D341Med (cell line): ENCODE measurements at regions not wholly inside any gene's neighbourhood (a gene's known extent, or its start where the extent isn't known, plus 50 kb on each side); places are given as distances from the start of the nearest gene placed in this dataset.
"Not testable (repeated sequence)": the region's sequence is repeated elsewhere in the genome, so short reads cannot be mapped to it uniquely, and the experiment has no call there.

Experiments used
- DNase-seq: peaks from one replicate; pipeline ENCODE4 v3.0.0; 2012; ENCODE audit warnings: low spot score

DNA sequence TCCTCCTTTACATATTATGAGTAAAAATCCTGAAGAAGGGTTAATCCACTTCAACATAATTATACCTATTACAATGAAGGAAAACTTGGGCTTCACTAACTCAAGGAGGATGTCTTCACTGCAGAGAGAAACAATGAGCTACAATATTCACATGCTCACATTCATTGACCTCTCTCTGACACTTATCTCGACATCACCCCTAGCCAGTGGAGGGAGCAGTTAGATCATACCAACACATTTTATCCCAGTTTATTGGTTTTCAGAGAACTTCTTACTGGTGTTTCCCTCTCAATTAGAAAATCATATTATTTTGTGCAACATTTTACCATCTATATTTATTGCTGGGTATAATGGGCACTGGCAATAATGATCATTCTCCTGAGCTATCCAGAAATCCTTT, 646.5 kb downstream of the TENT5A start:
- no peak for DNase-seq

DNA sequence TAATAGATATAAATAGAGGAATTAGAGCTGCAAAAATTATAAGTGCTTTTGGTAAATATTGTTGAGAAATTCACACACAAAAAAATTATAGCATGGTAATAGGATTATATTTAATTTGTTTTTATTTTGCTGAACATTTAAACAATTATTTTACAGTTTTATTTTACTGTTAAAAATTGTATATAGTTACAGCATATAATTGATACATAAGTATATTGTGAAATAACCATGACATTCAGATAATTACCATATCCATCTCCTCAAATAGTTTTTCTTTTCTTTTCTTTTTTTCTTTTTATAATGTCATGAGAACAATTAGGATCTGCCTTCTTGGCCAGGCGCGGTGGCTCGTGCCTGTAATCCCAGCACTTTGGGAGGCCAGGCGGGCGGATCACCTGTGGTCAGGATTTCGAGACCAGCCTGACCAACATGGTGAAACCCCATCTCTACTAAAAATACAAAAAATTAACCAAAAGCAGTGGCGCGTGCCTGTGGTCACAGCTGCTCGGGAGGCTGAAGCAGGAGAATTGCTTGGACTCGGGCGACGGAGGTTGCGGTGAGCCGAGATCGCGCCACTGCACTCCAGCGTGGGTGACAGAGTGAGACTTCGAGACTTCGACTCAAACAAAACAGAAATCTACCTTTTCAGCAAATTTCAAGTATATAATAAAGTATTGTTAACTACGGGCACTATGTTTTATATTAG, 654.2 kb downstream of the TENT5A start:
- no peak for DNase-seq

DNA sequence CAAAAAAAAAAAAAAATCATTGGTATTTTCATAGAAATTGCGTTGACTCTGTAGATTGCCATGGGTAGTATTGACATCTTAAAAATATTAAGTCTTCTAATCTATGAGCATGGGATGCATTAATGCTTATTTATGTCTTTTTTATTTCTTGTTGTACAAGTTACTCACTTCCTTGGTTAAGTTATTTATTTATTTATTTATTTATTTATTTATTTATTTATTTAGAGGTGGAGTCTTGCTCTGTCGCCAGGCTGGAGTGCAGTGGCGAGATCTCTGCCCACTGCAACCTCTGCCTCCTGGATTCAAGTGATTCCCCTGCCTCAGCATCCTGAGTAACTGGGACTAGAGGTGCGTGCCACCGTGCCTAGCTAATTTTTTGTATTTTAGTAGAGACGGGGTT, 656.0 kb downstream of the TENT5A start:
- DNase-seq: not testable (repeated sequence)

DNA sequence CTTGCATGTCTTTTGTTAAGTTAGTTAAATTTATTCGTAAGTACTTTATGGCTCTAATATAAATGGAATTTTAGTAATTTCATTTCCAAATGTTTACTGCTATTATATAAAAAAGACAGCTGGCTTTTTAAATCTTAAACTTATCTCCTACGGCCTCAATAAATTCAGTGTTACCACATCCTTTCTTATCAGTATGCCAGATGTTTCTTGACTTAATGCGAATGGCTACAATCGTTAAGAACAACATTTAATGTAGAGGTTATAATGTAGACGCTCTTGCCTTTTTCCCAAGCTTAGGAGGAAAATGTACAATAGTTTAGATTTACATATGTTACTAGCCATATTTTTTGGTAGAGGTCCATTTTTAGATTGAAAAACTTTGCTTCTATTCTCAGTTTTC, 659.4 kb downstream of the TENT5A start:
- no peak for DNase-seq

DNA sequence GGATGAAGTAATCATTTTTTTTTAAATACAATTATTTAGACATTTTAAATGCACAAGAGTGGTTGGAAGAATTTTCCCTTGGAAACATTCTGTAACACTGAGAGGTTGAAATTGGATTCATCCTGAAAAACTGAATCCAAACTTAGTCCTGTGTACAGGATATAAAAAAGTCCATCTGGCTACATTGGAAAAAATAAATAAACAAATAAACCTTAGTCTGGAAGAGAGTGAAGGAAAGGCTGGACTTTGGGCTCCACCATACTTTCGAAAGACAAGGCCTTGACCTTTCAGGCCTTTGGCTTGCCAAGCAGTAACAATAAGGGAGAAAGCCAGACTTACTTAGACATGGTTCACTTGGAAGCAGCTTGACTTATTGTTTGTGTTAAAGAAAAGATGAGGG, 664.3 kb downstream of the TENT5A start:
- no peak for DNase-seq

DNA sequence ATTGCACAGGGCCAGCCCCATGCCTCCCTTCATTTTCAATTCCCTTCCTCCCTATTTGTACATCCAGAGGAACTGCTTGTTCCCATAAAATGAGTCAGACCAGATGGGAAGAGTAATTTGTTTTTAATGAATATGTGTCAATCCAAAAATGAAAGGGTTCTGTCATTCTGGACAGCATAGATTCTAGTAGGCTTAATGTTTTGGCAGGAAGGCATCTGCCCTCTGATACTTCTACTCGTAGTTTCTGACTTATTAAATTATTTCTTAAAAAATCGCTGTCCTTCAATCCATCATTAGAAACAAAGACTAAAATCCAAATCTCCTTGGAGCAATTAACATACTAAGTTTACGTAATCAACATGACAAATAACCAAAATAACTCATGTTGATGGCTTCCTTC, 665.5 kb downstream of the TENT5A start:
- no peak for DNase-seq

DNA sequence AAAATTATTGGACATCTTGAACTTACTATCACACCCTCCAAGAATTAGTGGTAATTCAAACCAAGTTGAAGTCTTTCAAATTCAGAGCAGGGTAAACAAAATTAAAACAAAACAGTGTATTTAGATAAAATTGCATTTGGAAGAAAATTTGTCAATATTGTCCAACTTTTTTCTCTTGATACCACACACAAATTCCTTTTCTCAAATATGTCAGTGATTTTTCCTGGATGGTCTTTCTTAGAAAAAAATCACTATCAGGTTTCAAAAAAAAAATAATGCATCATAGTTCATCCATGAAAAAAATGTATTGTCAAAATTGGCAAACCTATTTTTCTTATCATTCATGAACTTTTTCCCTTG, 667.1 kb downstream of the TENT5A start:
- no peak for DNase-seq

DNA sequence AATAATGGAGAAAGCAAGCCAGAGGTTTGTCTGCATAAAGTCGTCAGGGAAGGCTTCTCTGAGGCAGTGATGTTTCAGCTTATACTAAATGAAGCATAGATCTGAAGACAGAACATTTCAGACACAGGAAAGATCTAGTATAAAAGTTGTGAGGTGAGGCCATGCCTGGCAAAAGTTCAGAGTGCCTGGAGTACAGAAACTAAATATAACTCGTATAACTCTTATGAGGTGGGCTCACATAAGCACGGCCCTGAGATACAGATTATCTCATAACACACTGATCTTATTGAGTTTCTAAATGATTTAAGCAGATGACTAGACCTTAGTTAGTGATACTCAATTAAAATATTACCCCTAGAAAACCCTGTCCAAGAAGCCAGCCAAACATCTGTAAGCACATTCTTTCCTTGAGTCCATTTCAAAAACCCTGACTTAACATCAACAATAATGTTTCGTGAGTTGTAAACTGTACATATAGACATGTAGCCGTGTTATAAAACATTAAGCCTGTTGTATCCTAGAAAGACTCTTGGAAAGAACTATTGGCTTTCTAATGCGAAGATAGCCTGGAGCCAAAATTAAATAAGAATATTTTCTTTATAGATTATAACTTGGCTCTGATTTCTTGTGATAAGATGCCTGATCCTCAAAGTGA, 667.6 kb downstream of the TENT5A start:
- DNase-seq: no peak

DNA sequence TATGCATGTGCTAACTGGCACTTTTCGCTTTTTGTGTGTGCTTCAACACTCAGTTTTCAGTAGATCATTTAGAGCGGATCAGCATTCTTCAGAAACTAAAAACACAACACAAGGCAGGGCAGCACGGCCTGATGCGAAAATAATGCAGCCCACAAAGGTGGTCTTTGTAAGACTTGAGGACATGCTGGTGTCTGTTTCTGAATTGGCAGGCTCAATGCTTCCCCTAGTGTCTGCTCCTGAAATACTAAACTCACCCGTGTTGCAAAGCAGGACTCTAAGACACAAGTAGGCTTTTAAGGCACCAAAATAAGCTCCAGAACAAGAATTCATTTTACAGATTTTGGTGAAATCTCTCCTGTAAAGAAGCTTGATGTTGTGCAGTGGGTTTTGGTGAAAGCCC, 676.5 kb downstream of the TENT5A start:
- DNase-seq: peak; percentile 44

DNA sequence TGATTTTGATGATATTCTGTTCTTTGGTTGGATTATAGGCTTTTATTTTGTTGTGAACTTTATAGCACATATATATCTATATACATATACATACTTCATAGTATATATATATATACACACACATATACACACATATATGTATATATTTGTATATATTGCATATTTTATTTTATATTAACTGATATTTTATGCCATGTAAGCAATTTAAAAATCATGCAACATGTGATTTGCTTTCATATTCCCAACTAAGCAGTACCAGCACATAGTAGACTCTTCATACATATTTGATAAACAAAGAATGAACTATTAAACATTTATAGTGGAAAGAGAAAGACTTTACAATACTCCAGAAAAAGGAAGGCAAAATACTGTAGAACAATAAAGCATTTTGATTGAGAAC, 679.2 kb downstream of the TENT5A start:
- no peak for DNase-seq

DNA sequence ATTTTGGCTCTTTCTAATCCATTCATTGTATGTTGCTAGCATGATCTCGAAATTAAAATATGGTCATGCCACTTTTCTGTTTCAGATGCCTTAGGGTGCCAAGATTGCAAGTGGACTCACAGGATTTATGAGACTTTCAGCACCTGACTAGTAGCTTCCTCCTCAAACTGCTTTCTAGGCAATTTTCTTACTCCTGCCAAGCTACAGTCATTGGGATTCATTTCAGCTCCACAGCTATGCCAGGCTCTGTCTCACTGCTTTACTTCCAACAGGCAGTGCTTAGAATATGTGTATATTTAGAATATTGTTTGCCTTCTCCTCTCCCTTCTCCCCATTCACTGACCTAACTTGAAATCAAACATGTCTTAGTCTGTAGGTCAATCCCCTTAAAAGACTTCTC, 681.4 kb downstream of the TENT5A start:
- no peak for DNase-seq

DNA sequence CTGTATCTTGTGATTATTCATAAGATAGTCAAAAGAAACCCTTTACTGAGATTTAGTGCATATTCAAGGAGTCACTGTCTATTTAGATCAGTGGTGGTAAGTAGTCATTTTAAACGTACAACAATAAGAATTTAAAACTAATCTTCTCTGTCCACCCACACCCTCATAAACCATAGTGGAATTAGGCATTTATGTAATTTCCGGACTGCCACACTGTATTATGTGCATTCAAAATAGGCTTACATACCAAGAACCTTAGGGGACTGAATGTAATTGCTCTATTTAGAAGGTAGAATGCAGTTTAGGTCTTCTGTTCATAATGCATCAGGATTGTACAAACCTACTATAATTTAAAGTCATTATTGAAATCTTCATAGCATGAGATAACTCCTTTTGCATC, 685.4 kb downstream of the TENT5A start:
- DNase-seq: no peak

DNA sequence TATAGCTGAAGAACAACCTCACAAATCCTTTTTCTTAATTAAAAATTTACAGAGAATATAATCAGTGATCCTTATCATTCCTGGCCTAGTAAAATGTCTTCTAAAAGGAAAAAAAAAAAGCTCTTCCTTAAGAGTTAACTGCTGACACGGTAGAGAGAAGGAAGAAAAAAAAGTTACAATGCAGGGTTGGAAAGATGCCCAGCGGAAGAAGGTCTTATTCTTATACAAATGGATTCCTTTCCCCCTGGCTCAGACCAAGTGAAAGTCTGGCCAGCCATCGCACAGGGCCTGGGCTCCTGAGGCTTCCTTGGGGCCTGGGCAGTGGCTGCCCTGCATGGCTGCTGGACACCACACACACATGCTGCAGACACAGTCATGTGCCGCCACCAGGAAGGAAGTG, 688.6 kb downstream of the TENT5A start:
- DNase-seq: no peak

DNA sequence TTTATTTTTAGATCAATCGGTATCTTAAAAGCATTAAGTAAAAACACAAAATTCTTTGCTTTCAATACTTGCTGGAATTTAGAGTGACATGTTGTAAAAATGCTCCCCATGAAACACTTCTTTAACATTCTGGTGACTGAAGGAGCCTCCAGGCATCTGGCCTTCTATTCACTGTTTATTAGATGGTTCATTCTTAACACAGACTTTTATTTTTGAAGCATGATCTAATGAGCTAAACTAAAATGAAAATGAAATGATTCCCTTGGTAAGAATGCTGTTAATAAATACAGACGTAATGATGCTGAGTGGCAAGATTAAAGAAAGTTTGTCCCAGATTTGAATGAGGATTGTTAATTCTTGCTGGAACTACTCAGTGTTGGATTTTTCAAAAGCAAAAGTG, 698.4 kb downstream of the TENT5A start:
- no peak for DNase-seq

DNA sequence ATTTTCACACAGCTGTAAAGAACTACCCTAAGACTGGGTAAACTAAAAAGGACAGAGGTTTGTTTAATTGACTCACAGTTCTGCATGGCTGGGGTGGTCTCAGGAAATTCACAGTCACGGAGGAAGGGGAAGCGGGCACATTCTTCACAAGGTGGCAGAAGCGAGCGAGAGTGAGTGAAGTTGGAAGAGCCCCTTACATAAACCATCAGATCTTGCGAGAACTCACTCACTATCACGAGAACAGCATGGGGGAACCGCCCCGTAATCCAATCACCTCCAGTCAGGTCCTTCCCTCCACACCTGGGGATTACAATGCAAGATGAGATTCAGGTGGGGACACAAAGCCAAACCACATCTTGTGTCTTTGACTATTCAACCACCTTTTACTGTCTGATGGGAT, 700.5 kb downstream of the TENT5A start:
- DNase-seq: no peak

DNA sequence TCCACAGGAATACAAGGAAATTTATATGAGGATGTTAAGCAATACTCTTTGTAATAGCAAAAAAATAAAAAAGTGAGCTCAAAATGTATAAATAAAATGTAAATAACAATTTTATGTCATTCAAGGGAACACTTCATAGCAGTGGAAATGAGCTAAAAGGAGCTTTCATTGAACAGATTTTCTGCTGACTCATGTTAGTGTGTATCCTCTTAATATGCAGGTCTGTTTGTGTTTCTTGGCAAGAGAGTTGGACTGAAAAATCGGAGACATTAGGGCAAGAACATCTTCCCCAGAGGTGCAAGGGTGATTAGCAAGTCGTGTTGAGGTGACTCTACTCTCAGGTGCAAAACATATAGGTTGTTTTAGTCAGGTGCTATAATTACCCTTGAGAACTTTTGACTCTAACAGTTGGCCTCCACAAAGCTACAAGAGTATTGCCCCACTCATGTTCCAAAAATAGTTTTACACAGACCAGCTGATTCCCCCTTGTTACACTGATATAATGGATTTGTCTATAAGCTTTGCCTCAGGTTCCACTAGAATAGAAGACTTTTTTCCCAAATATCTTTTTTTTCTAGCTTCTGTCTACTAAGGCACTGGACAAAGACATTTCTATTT, 702.9 kb downstream of the TENT5A start:
- DNase-seq: no peak

DNA sequence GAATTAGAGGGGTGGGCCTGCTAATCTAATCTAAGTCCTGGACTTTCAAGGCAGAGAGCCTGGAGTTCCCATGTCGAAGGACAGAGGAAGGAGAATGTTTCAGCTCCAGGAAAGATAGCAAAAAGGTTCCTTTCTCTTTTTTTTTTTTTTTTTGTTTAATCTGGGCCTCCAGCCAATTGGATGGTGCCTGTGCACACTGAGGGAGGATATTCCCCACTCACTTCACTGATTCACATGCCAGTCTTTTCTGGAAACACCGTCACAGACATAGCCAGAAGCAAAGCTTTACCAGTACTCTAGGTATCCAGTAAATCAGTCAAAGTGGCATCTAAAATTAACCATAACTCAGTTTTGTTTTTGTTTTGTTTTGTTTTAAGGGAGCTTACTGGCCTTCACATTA, 721.1 kb downstream of the TENT5A start:
- no peak for DNase-seq

DNA sequence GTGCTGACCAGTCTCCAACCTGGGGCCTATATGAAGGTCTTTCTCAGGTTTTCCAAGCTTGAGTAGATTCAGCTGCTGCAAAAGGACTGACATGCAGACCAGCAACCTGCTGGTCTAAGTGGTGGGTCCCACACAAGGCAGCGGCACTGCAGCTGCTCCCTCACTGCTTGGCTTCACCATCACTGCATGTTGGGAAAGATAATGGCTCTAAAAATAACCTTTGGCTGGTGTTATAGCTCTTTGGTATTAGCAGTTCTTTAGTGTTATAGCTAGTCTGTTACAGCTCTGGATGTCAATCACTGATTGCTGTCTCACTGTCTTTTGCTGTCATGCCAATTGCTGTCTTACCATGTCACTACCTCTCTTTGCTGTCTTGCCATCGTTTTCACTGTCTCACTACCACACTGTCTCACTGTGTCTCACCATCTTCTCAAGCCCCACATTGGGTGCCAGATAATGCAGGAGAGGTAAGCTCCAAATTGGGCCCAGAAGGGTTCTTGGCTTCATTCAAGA, 726.4 kb downstream of the TENT5A start:
- DNase-seq: no peak

DNA sequence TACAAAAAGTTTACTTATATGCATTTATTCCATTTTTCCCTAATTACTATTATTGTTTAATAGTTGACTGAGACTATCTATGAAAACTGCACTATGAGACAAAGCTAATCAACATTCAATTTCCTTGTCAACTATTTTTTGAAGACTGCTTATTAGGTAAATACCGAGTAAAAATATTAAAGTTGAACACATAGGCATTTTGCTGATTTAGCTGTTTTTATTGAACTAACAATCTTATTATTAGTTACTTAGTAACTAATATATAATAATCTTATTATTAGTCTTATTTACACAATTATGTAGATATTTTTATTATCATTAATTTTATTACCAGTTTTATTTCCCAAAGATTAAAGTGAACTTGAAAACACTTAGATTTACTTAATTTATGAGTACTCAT, 728.8 kb downstream of the TENT5A start:
- no peak for DNase-seq

DNA sequence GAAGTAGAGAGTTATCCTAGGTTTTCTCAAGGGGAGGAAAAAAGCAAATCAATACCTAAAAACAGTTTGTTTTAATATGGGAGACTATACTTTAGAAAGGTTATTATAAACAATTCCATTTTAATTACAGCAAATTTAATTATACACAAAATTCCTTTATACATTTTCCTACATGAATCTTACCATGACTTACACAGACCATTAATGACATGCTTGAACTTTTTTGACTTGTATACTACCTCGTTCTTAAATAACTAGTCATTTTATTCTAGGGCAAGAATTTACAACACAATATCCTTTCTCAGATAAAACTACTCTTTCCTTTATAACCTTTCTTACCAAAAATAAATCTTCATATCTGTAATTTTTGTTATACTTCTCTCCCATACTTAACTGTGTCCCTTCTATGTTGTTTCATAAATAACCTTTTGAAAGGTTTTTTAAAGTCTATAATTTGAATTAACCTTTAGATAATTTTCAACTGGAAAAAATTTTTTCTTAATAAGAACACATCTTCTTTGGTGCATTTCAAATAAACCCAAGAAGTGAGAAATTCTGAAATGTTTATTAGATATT, 729.4 kb downstream of the TENT5A start:
- no peak for DNase-seq

DNA sequence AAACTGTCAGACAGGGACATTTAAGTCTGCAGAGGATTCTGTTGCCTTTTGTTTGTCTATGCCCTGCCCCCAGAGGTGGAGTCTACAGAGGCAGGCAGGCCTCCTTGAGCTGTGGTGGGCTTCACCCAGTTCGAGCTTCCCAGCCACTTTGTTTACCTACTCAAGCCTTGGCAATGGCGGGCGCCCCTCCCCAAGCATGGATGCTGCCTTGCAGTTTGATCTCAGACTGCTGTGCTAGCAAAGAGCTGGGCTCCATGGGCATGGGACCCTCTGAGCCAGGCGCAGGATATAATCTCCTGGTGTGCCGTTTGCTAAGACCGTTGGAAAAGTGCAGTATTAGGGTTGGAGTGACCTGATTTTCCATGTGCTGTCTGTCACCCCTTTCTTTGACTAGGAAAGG, 734.9 kb downstream of the TENT5A start:
- DNase-seq: not testable (repeated sequence)

DNA sequence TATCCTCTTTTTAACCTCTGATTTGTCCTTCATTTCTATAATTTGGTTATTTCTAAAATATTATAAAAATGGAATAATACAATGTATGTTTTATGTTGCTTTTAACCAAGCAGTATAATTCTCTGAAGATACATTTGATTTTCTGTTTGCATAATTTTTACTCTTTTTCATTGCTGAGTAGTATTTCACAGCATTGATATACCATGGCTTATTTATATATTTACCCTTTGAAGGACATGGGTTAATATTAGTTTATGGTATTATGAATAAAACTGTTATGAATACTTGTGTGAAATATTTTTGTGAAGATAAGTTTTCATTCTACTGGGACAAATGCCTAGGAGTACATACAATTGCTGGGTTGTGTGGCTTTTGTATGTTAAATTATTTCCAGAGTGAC, 748.6 kb downstream of the TENT5A start:
- DNase-seq: no peak

DNA sequence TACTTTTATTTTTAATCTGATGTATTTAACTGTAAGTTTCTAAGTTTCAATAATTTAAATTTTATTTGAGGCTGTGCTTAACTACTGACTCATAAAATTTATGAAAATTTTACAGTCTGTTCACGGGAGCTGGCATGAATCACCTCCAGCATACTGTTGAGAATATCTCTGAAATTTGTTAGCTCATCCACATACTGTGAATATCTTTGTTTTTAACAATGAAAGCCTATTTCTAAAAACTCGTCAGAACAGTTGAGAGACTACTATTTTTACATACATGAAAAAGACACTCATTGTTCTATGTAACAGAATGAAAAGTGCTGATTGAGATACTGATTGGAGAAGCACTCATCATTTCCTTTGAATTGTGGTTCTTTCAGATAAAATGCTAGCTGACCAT, 749.3 kb downstream of the TENT5A start:
- no peak for DNase-seq
